HG03354 (cell line): ENCODE measurements at regions not wholly inside any gene's neighbourhood (a gene's known extent, or its start where the extent isn't known, plus 50 kb on each side); places are given as distances from the start of the nearest gene placed in this dataset.
"Not testable (repeated sequence)": the region's sequence is repeated elsewhere in the genome, so short reads cannot be mapped to it uniquely, and the experiment has no call there.

ENCODE experiments used
- ATAC-seq: cut with Tn5 transposase; IDR thresholded peaks from one replicate; pipeline ENCODE4 v1.9.1; 2021; ENCODE audit warnings: mild to moderate bottlenecking; ENCODE audit not compliant: unreplicated experiment, poor library complexity, severe bottlenecking

- no peak for ATAC-seq
Observed at GRCh38 chr9:38342532-38342931, 50.0 kb upstream of the ALDH1B1 start.

GRCh38 chr9:38342096-38342495, 50.4 kb upstream of the ALDH1B1 start:
- no peak for ATAC-seq

- no peak for ATAC-seq
Observed at GRCh38 chr9:38339496-38339895, 53.0 kb upstream of the ALDH1B1 start.

GRCh38 chr9:38339087-38339486, 53.4 kb upstream of the ALDH1B1 start:
- peak; percentile 88 for ATAC-seq

- ATAC-seq = no peak
Observed at GRCh38 chr9:38338342-38339018, 54.0 kb upstream of the ALDH1B1 start.

- no peak for ATAC-seq
Observed at GRCh38 chr9:38337706-38338264, 54.7 kb upstream of the ALDH1B1 start.

- no peak for ATAC-seq
Observed at GRCh38 chr9:38337181-38337580, 55.3 kb upstream of the ALDH1B1 start.

GRCh38 chr9:38336341-38336740, 56.2 kb upstream of the ALDH1B1 start:
- ATAC-seq = no peak

GRCh38 chr9:38335686-38336085, 56.8 kb upstream of the ALDH1B1 start:
- no peak for ATAC-seq

- no peak for ATAC-seq
Observed at GRCh38 chr9:38334234-38334633, 58.3 kb upstream of the ALDH1B1 start.

GRCh38 chr9:38333047-38333446, 59.5 kb upstream of the ALDH1B1 start:
- ATAC-seq = no peak

GRCh38 chr9:38332625-38333024, 59.9 kb upstream of the ALDH1B1 start:
- no peak for ATAC-seq

GRCh38 chr9:38331141-38331540, 61.4 kb upstream of the ALDH1B1 start:
- no peak for ATAC-seq

GRCh38 chr9:38329968-38330367, 62.5 kb upstream of the ALDH1B1 start:
- ATAC-seq = no peak

GRCh38 chr9:38328765-38329164, 63.7 kb upstream of the ALDH1B1 start:
- no peak for ATAC-seq

GRCh38 chr9:38326122-38326521, 66.4 kb upstream of the ALDH1B1 start:
- no peak for ATAC-seq

- ATAC-seq = not testable (repeated sequence)
Observed at GRCh38 chr9:38324213-38324612, 68.3 kb upstream of the ALDH1B1 start.

- no peak for ATAC-seq
Observed at GRCh38 chr9:38322937-38323336, 69.6 kb upstream of the ALDH1B1 start.

- ATAC-seq = no peak
Observed at GRCh38 chr9:38319496-38320173, 72.9 kb upstream of the ALDH1B1 start.

GRCh38 chr9:38318759-38319495, 73.6 kb upstream of the ALDH1B1 start:
- ATAC-seq = peak; percentile 92
